HG03432 (cell line): ENCODE measurements at regions not wholly inside any gene's neighbourhood (a gene's known extent, or its start where the extent isn't known, plus 50 kb on each side); places are given as distances from the start of the nearest gene placed in this dataset.

Experiments
- ATAC-seq: cut with Tn5 transposase; IDR thresholded peaks from one replicate; pipeline ENCODE4 v1.9.1; 2021; ENCODE audit warnings: mild to moderate bottlenecking, moderate library complexity; ENCODE audit not compliant: unreplicated experiment

- no peak for ATAC-seq
Measured at GRCh38 chr5:8601831-8602354, 732.9 kb downstream of the MTRR start.

GRCh38 chr5:8606231-8606630, 737.3 kb downstream of the MTRR start:
- no peak for ATAC-seq

- ATAC-seq = no peak
Measured at GRCh38 chr5:8611067-8611466, 742.1 kb downstream of the MTRR start.

- ATAC-seq = no peak
Measured at GRCh38 chr5:8613078-8613685, 744.2 kb downstream of the MTRR start.

- no peak for ATAC-seq
Measured at GRCh38 chr5:8615142-8615858, 746.4 kb downstream of the MTRR start.

- no peak for ATAC-seq
Measured at GRCh38 chr5:8628521-8628920, 759.6 kb downstream of the MTRR start.

GRCh38 chr5:8633259-8633658, 764.3 kb downstream of the MTRR start:
- ATAC-seq = no peak

- ATAC-seq = no peak
Measured at GRCh38 chr5:8633696-8634095, 764.7 kb downstream of the MTRR start.

GRCh38 chr5:8634219-8634618, 765.3 kb downstream of the MTRR start:
- ATAC-seq = no peak

- ATAC-seq = no peak
Measured at GRCh38 chr5:8641786-8642505, 773.0 kb downstream of the MTRR start.

- no peak for ATAC-seq
Measured at GRCh38 chr5:8644377-8644776, 775.4 kb downstream of the MTRR start.

- no peak for ATAC-seq
Measured at GRCh38 chr5:8647111-8647510, 778.2 kb downstream of the MTRR start.

- ATAC-seq = no peak
Measured at GRCh38 chr5:8650186-8650585, 781.2 kb downstream of the MTRR start.

GRCh38 chr5:8660133-8660893, 791.4 kb downstream of the MTRR start:
- no peak for ATAC-seq

GRCh38 chr5:8663374-8663773, 794.4 kb downstream of the MTRR start:
- ATAC-seq = no peak

- ATAC-seq = no peak
Measured at GRCh38 chr5:8675182-8675581, 806.2 kb downstream of the MTRR start.

- ATAC-seq = no peak
Measured at GRCh38 chr5:8676695-8677094, 807.7 kb downstream of the MTRR start.

GRCh38 chr5:8682381-8682780, 813.4 kb downstream of the MTRR start:
- ATAC-seq = no peak

- no peak for ATAC-seq
Measured at GRCh38 chr5:8683496-8683895, 814.5 kb downstream of the MTRR start.

- no peak for ATAC-seq
Measured at GRCh38 chr5:8685704-8686103, 816.8 kb downstream of the MTRR start.

GRCh38 chr5:8686707-8687106, 817.8 kb downstream of the MTRR start:
- no peak for ATAC-seq
